ENCODE measurements at regions not wholly inside any gene's neighbourhood (a gene's known extent, or its start where the extent isn't known, plus 50 kb on each side); places are given as distances from the start of the nearest gene placed in this dataset.
A peak's percentile ranks its signal among the peaks of the same experiment; 100 is the strongest.
"Not testable (repeated sequence)": the region's sequence is repeated elsewhere in the genome, so short reads cannot be mapped to it uniquely, and the experiment has no call there.

DNA sequence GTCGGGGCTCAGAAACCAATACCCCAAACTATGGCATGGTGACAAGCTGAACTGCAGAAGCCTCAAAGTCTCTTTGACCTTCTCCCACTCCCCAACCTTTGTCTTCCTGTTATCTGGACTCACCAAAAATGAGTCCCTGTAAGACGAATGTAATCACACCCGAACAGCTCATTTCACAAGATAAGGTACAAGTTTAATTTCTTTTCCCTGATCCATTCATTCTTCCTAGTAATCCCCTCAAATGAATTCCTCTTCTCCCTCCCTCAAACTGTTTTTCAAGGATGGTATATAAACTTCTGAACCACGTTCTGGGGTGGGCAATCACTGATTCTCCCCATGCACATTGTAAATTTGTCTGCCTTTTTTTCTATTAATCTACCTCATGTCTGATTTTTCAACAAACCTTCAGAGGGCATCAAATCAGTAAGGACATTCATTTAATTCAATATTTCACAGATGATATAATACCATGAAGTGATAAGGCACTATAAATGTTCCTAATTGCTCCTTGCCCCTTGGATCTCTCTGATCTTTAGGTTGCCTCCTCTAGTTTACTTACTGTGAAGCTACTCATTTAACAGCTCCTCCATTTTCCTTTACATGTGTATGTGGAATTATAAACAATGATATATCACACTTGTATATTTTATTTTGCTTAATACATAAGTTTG is 77.2 kb downstream of the OR2B2 start:
- H3K4me3 ChIP-seq (replicated peaks; ENCODE audit: low read depth, low read length): peak overlapping the region; percentile 20; the same call in 1 of the 2 replicates
- TF ChIP-seq, protein P1, sequence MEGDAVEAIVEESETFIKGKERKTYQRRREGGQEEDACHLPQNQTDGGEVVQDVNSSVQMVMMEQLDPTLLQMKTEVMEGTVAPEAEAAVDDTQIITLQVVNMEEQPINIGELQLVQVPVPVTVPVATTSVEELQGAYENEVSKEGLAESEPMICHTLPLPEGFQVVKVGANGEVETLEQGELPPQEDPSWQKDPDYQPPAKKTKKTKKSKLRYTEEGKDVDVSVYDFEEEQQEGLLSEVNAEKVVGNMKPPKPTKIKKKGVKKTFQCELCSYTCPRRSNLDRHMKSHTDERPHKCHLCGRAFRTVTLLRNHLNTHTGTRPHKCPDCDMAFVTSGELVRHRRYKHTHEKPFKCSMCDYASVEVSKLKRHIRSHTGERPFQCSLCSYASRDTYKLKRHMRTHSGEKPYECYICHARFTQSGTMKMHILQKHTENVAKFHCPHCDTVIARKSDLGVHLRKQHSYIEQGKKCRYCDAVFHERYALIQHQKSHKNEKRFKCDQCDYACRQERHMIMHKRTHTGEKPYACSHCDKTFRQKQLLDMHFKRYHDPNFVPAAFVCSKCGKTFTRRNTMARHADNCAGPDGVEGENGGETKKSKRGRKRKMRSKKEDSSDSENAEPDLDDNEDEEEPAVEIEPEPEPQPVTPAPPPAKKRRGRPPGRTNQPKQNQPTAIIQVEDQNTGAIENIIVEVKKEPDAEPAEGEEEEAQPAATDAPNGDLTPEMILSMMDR (IDR thresholded peaks at IDR 0.05; ENCODE audit: insufficient read depth, low read length, poor library complexity, severe bottlenecking): no peak
- no peak for DNase-seq (ENCODE audit: extremely low read depth, insufficient read length)
- no peaks in the 10 kb centered on the region for H3K27me3 ChIP-seq (replicated peaks; ENCODE audit: control insufficient read depth, insufficient read depth, low read length)
- no peaks in the 10 kb centered on the region for H3K36me3 ChIP-seq (ENCODE audit: control insufficient read depth, insufficient read depth, low read length)

DNA sequence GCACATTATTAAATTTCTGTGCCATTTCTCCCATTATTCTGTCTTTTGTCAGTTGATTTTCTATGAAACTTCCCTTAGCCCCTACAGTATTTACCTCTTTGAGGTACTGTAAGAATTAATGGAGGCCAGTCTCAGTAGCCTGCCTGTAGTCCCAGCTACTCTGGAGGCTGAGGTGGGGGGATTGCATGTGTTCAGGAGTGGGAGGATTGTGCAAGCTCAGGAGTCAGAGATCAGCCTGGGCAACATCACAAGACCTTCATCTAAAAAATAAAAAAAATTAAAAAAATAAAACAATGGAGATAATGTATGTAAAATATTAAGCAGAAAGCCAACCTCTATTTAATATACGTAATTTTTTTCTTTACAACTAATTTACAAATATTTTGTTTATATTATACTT is 77.8 kb downstream of the OR2B2 start:
- no peak overlapping the region for H3K4me3 ChIP-seq (replicated peaks; ENCODE audit: low read depth, low read length)
- no peak for DNase-seq (ENCODE audit: extremely low read depth, insufficient read length)
- no peaks in the 10 kb centered on the region for H3K36me3 ChIP-seq (ENCODE audit: control insufficient read depth, insufficient read depth, low read length)
- TF ChIP-seq, protein P1 (IDR thresholded peaks at IDR 0.05; ENCODE audit: insufficient read depth, low read length, poor library complexity, severe bottlenecking): no peak
- no peaks in the 10 kb centered on the region for H3K27me3 ChIP-seq (replicated peaks; ENCODE audit: control insufficient read depth, insufficient read depth, low read length)

DNA sequence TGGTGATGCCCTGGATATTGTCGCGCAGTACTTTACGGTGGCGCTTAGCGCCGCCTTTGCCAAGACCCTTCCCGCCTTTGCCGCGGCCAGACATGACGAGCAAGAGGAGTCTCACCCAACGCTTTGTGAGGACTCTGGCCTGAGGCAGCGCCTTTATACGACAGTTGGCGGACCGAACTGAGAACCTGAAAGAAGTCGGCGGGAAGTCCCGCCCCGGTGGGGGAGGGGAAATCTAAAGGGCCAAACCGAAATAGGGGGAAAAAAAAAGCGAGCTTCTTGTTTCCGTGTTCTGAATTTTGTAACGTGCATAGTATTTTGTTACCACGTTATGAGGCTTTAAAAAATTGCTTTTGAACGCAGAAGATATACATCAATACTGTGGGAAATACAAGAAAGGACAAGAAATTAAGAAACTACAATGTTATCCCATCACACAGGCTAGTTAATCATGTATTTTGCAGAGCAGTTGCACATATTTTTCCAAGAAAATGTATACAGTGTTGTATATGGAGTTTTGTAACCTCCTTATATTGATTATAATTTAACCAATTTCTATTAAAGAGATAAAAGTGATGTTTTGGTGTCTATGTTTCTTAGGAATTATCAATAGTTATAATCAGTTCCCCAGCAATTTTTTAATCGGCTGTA is 80.6 kb downstream of the OR2B2 start:
- DNase-seq (ENCODE audit: extremely low read depth, insufficient read length): peak; percentile 74
- not testable (repeated sequence) for H3K36me3 ChIP-seq (ENCODE audit: control insufficient read depth, insufficient read depth, low read length); H3K27me3 ChIP-seq (replicated peaks; ENCODE audit: control insufficient read depth, insufficient read depth, low read length)
- H3K4me3 ChIP-seq (replicated peaks; ENCODE audit: low read depth, low read length): peak overlapping the region; percentile 23; the same call in 1 of the 2 replicates

DNA sequence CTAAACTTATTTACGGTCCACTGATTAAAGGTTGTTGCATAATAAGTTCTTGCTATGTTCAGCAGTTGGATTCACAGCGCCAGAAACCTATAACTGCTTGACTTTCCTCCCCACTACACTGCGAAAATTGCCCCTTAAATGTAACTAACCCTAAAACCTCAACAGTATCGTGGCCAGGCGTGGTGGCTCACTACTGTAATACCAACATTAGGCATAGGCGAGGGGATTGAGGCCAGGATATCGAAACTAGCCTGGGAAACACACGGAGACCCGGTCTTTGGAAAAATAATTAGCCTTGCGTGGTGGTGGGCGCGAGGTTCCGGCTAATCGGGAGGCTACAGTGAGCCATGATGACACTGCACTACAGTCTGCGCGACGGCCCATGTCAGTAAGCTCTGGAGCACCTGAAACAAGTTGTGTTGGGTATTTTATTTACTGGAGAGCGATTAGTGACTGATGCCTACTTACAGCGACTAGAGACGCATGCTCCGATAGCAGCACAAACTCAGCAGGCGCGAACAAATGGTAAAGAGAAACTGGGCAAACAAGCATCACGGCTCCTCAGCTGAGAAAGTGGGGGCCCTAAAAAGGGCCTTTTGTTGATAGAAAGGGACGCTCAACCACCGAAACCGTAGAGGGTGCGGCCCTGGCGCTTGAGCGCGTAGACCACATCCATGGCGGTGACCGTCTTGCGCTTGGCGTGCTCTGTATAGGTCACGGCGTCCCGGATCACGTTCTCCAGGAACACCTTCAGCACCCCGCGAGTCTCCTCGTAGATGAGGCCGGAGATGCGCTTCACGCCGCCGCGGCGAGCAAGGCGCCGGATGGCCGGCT is 81.4 kb downstream of the OR2B2 start:
- H3K4me3 ChIP-seq (replicated peaks; ENCODE audit: low read depth, low read length): peak overlapping the region; percentile 73
- DNase-seq (ENCODE audit: extremely low read depth, insufficient read length): peak; percentile 81
- not testable (repeated sequence) for H3K27me3 ChIP-seq (replicated peaks; ENCODE audit: control insufficient read depth, insufficient read depth, low read length); H3K36me3 ChIP-seq (ENCODE audit: control insufficient read depth, insufficient read depth, low read length)

DNA sequence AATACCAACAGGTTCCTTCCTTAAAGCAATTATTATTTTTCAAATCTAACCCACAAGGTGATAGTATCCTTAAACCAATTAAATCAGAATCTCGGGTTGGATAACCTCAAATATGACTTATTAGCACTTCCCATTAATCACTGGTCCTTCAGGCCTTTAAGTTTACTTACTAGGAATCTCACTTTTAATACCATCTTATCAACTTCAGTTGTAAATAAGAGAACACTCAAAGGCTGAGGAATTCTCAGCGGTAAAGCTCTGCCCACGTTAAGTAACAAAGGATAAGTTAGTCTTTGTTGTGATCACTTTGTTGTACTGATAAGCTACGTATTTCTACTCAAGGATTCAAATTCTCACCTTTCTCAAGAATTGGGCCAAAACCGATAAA is 82.0 kb downstream of the OR2B2 start:
- TF ChIP-seq, protein P1 (IDR thresholded peaks at IDR 0.05; ENCODE audit: insufficient read depth, low read length, poor library complexity, severe bottlenecking): no peak

DNA sequence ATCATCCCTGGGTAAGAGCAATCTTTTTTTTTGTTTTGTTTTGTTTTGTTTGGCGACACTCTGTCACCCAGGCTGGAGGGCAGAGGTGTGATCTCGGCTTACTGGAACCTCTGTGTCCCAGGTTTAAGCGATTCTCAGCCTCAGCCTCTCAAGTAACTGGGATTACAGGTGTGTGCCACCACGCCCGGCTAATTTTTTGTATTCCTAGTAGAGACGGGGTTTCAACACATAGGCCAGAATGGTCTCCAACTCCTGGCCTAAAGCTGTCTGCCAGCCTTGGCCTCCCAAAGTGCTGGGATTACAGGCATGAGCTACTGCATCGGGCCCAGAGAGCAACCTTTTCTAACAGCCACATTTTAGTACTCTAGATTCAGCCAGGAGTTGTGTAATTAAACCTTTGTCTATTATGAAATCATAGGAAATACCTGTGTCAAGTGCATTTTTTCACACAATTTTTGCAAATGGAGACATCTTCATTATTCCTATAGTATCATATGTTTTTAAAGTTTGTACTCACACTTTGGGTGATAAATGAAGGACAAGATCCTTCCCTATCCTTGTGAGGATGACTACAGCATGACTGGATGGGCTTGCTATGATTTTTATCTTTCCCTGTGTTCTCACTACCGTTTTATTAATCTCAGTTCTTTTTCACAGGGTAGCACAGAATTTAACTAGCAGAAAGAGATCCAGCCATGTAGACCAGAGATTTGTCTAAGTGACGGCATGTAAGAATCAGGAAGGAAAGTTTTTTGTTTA is 82.6 kb downstream of the OR2B2 start:
- H3K27me3 ChIP-seq (replicated peaks; ENCODE audit: control insufficient read depth, insufficient read depth, low read length): no peaks in the 10 kb centered on the region
- TF ChIP-seq, protein P1 (IDR thresholded peaks at IDR 0.05; ENCODE audit: insufficient read depth, low read length, poor library complexity, severe bottlenecking): no peak
- H3K36me3 ChIP-seq (ENCODE audit: control insufficient read depth, insufficient read depth, low read length): no peaks in the 10 kb centered on the region
- H3K4me3 ChIP-seq (replicated peaks; ENCODE audit: low read depth, low read length): peak overlapping the region; percentile 73
- DNase-seq (ENCODE audit: extremely low read depth, insufficient read length): no peak

More for the DNA sequence above, 82.0 kb downstream of the OR2B2 start:
- Histone ChIP-seq H3K27me3 (replicated peaks; ENCODE audit: control insufficient read depth, insufficient read depth, low read length) (no peaks in the 10 kb centered on the region), H3K36me3 (ENCODE audit: control insufficient read depth, insufficient read depth, low read length) (no peaks in the 10 kb centered on the region), H3K4me3 (replicated peaks; ENCODE audit: low read depth, low read length) (peak overlapping the region; percentile 73)
- no peak for DNase-seq (ENCODE audit: extremely low read depth, insufficient read length)

DNA sequence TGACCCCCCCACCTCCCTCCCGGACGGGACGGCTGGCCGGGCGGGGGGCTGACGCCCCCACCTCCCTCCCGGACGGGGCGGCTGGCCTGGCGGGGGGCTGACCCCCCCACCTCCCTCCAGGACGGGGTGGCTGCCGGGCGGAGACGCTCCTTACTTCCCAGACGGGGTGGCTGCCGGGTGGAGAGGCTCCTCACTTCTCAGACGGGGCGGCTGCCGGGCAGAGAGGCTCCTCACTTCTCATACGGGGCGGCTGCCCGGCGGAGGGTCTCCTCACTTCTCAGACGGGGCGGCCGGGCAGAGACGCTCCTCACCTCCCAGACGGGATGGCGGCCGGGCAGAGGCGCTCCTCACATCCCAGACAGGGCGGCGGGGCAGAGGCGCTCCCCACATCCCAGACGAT is 84.7 kb downstream of the OR2B2 start:
- H3K36me3 ChIP-seq (ENCODE audit: control insufficient read depth, insufficient read depth, low read length); H3K27me3 ChIP-seq (replicated peaks; ENCODE audit: control insufficient read depth, insufficient read depth, low read length); H3K4me3 ChIP-seq (replicated peaks; ENCODE audit: low read depth, low read length); DNase-seq (ENCODE audit: extremely low read depth, insufficient read length): not testable (repeated sequence)

DNA sequence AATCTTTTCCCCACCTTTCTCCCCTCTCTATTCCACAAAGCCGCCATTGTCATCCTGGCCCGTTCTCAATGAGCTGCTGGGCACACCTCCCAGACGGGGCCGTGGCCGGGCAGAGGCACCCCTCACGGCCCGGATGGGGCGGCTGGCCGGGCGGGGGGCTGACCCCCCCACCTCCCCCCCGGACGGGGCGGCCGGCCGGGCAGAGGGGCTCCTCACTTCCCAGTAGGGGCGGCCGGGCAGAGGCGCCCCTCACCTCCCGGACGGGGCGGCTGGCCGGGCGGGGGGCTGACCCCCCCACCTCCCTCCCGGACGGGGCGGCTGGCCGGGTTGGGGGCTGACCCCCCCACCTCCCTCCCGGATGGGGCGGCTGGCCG is 85.6 kb downstream of the OR2B2 start:
- H3K36me3 ChIP-seq (ENCODE audit: control insufficient read depth, insufficient read depth, low read length); DNase-seq (ENCODE audit: extremely low read depth, insufficient read length); H3K4me3 ChIP-seq (replicated peaks; ENCODE audit: low read depth, low read length); H3K27me3 ChIP-seq (replicated peaks; ENCODE audit: control insufficient read depth, insufficient read depth, low read length): not testable (repeated sequence)
